ENCODE measurements at regions not wholly inside any gene's neighbourhood (a gene's known extent, or its start where the extent isn't known, plus 50 kb on each side); places are given as distances from the start of the nearest gene placed in this dataset.

DNA sequence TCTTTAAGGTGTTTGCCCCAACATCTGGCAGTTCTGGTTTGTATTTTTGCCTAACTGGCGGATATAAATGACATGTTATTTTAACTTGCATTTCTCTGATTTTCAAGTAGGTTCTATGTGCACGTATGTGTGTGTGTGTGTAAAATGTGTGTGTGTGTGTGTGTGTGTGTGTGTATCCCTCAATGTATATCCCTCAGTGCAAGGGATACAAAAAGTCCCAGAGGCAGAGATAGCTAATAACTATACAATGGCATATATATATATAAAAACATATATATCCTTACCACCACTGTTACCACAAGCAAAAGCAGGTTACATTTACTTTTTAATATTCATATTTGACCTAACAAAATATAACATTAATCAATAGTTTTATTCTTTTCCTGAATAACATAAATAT lies 95.0 kb upstream of the NR5A2 start:
- DNase-seq (ENCODE audit: low read depth), result no peak
- H3K4me3 ChIP-seq (ENCODE audit: low read depth, low read length), result no peak overlapping the region
- in situ Hi-C loops (cut with HindIII; ENCODE audit: low sequenced_read_pairs), result no loop called here
- TF ChIP-seq, protein P1, sequence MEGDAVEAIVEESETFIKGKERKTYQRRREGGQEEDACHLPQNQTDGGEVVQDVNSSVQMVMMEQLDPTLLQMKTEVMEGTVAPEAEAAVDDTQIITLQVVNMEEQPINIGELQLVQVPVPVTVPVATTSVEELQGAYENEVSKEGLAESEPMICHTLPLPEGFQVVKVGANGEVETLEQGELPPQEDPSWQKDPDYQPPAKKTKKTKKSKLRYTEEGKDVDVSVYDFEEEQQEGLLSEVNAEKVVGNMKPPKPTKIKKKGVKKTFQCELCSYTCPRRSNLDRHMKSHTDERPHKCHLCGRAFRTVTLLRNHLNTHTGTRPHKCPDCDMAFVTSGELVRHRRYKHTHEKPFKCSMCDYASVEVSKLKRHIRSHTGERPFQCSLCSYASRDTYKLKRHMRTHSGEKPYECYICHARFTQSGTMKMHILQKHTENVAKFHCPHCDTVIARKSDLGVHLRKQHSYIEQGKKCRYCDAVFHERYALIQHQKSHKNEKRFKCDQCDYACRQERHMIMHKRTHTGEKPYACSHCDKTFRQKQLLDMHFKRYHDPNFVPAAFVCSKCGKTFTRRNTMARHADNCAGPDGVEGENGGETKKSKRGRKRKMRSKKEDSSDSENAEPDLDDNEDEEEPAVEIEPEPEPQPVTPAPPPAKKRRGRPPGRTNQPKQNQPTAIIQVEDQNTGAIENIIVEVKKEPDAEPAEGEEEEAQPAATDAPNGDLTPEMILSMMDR (IDR thresholded peaks at IDR 0.05; ENCODE audit: low read depth, low read length, missing control alignments), result no peak

DNA sequence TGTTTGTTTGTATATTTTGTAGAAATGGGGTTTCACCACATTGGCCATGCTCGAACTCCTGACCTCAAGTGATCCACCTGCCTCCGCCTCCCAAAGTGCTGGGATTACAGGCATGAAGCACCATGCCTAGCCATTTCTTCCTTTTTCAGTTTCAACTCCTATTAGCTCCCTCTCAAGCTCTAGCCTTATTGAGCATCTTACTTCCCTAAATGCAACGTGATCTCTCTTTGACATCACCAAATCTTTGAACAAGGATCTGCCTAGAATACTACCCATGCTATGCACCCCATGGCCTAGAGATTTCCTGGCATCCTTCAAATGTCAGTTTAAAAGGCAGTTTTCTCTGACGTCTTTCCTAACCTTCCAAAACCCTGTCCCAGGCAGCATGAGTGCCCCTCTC lies 91.1 kb upstream of the NR5A2 start:
- no peak overlapping the region for H3K4me3 ChIP-seq (ENCODE audit: low read depth, low read length)
- DNase-seq (ENCODE audit: low read depth), result no peak
- in situ Hi-C loops (cut with HindIII; ENCODE audit: low sequenced_read_pairs), result no loop called here
- TF ChIP-seq, protein P1 (IDR thresholded peaks at IDR 0.05; ENCODE audit: low read depth, low read length, missing control alignments), result no peak

DNA sequence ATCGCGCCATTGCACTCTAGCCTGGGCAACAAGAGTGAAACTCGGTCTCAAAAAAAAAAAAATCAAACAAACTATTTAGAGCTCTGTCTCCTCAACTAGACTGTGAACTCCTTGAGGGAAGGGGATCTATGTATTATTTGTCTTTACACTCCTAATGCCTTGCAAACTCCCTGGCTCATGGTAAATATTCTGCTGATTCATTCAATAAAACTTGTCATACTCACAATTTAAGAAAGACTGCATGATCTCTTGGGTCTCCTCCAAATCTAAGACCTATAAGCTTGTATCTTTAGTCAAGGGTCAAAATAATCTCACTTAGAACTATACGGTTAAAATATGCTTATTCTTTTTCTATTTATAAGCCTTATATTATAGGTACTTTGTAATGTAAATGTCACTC lies 90.3 kb upstream of the NR5A2 start:
- no peak for DNase-seq (ENCODE audit: low read depth)
- in situ Hi-C loops (cut with HindIII; ENCODE audit: low sequenced_read_pairs), result no loop called here
- TF ChIP-seq, protein P1 (IDR thresholded peaks at IDR 0.05; ENCODE audit: low read depth, low read length, missing control alignments), result no peak
- no peak overlapping the region for H3K4me3 ChIP-seq (ENCODE audit: low read depth, low read length)

DNA sequence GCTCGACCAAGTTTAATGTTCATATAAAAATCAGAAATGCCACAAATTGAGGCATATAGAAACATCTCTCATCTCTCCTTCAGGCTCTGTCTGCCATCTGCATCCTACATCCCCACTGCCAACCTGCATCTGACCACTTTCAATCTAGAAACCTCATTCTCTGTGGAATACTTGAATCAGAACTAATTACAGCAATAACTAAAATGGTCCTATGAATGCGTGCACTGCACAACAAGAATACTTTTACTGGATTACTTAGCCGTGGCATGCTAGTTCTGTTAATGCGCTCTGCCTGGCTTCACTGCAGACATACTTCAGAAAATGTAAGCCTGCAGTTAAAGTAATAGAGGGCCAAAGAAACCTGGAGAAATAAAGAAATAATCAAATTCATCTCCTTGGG lies 89.8 kb upstream of the NR5A2 start:
- TF ChIP-seq, protein P1 (IDR thresholded peaks at IDR 0.05; ENCODE audit: low read depth, low read length, missing control alignments), result no peak
- in situ Hi-C loops (cut with HindIII; ENCODE audit: low sequenced_read_pairs), result no loop called here
- no peak for DNase-seq (ENCODE audit: low read depth)
- no peak overlapping the region for H3K4me3 ChIP-seq (ENCODE audit: low read depth, low read length)

DNA sequence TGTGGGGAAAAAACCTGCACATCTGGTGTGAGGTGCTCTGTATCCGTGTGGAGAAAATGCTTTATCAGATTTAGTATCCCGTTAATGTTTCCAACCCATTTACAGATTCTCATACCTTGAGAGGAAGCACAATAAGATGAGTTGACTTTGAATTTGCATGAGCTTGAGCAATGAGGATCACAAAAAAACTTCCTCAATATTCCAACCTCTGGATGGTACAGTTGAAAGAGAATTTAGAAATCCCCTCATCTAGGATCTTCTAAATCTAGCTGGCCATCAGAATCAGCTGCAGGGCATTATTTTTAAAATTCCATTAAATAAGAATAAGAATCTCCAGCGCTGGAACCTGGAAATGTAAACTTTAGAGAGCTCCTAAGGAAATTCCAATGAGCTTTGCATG lies 82.5 kb upstream of the NR5A2 start:
- DNase-seq (ENCODE audit: low read depth), result no peak
- H3K4me3 ChIP-seq (ENCODE audit: low read depth, low read length), result no peak overlapping the region
- in situ Hi-C loops (cut with HindIII; ENCODE audit: low sequenced_read_pairs), result no loop called here
- TF ChIP-seq, protein P1 (IDR thresholded peaks at IDR 0.05; ENCODE audit: low read depth, low read length, missing control alignments), result no peak

DNA sequence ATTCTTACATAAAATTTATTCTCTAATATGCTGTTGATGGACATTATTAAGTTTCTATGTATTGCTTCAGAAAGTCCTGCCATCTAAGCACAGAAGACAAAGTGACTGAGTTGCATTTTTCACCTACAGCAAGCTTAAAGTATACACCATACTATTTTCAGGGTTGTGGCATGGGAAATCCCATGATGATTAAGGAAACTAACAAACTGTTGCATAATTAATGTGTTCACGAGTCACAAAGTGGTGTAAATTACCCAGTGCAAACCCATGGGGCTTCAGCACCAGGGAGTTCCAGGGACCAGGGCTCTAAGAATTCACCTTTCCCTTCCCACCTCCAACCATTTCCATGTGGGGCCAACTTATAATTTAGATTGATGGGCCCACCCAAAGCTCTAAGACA lies 81.9 kb upstream of the NR5A2 start:
- TF ChIP-seq, protein P1 (IDR thresholded peaks at IDR 0.05; ENCODE audit: low read depth, low read length, missing control alignments), result no peak
- DNase-seq (ENCODE audit: low read depth), result no peak
- in situ Hi-C loops (cut with HindIII; ENCODE audit: low sequenced_read_pairs), result no loop called here
- no peak overlapping the region for H3K4me3 ChIP-seq (ENCODE audit: low read depth, low read length)
